Spleen (tissue), 11 donors: ENCODE measurements at regions not wholly inside any gene's neighbourhood (a gene's known extent, or its start where the extent isn't known, plus 50 kb on each side); places are given as distances from the start of the nearest gene placed in this dataset.

Experiments used
- DNase-seq: peaks from one replicate; pipeline ENCODE4 v3.0.0-alpha.2; 2020
- H3K27ac ChIP-seq, 8 donors: fragments of 200-600 bp; sonication (generic) in 7 of 8; 1 replicate in 4 of 8; 2 replicates in 4 of 8; pipeline versions ENCODE4 v1.5.0 to v1.8.0; 2016 to 2021; ENCODE audit warnings: inconsistent platforms in 4 of 8, mild to moderate bottlenecking in 4 of 8, moderate library complexity in 1 of 8
- H3K27me3 ChIP-seq, 7 donors: fragments of 200-600 bp; sonication (generic) in 6 of 7; replicated peaks in 1 of 7; 1 replicate in 4 of 7; 2 replicates in 3 of 7; pipeline versions ENCODE4 v1.5.0 to v1.8.0; 2016 to 2021; ENCODE audit warnings: inconsistent platforms in 3 of 7, mild to moderate bottlenecking in 1 of 7
- H3K36me3 ChIP-seq, 6 donors: fragments of 200-600 bp; sonication (generic) in 5 of 6; 1 replicate in 4 of 6; 2 replicates in 2 of 6; pipeline versions ENCODE4 v1.5.0 to v1.8.0; 2016 to 2021; ENCODE audit warnings: inconsistent platforms in 2 of 6
- H3K4me1 ChIP-seq, 6 donors: fragments of 200-600 bp; sonication (generic) in 5 of 6; 1 replicate in 3 of 6; 2 replicates in 3 of 6; pipeline versions ENCODE4 v1.5.0 to v1.8.0; 2016 to 2021; ENCODE audit warnings: inconsistent platforms in 3 of 6
- H3K4me3 ChIP-seq, 8 donors: fragments of 200-600 bp; sonication (generic) in 7 of 8; 1 replicate in 4 of 8; 2 replicates in 4 of 8; pipeline versions ENCODE4 v1.5.0 to v1.8.0; 2016 to 2021; ENCODE audit warnings: inconsistent platforms in 4 of 8, mild to moderate bottlenecking in 4 of 8, moderate library complexity in 2 of 8
- H3K9me3 ChIP-seq, 8 donors: fragments of 200-600 bp; sonication (generic) in 7 of 8; 1 replicate in 4 of 8; 2 replicates in 4 of 8; pipeline versions ENCODE4 v1.5.0 to v1.8.0; 2016 to 2021; ENCODE audit warnings: inconsistent platforms in 4 of 8
- POLR2A ChIP-seq, 3 donors: fragments of 450-650 bp; IDR thresholded peaks; one replicate each; pipeline ENCODE4 v1.5.1; 2017; ENCODE audit warnings: antibody characterized with exemption in 3 of 3, mild to moderate bottlenecking in 1 of 3
- POLR2AphosphoS5 ChIP-seq, 3 donors: sonication (generic); formaldehyde crosslinking; IDR thresholded peaks; one replicate each; pipeline ENCODE4 v1.5.1; 2017; ENCODE audit warnings: antibody characterized with exemption in 3 of 3
- WGBS, 5 donors: extraction: QIAGEN DNeasy Blood & Tissue Kit in 3 of 5; methylation state at CpG; one replicate each; pipeline versions ENCODE4 v1.1.5 to v1.1.7; 2013 to 2018; 5-methylcytosine and 5-hydroxymethylcytosine counted together
- intact Hi-C: fragments of 100-400 bp; cut with DNase I; formaldehyde crosslinking; loops from one replicate; pipeline ENCODE4 v1.15.0; 2023; ENCODE audit warnings: low total_unique reads
- TF ChIP-seq, protein P1 (sequence below), 11 experiments: fragments of 200-600 bp in 7 of 11; fragments of 450-650 bp in 4 of 11; sonication (generic) in 4 of 11; IDR thresholded peaks in 8 of 11; conservative IDR thresholded peaks in 3 of 11; 1 replicate in 7 of 11; 2 replicates in 4 of 11; pipeline versions ENCODE4 v1.4.0 to v1.8.0; 2016 to 2021; ENCODE audit warnings: antibody characterized with exemption in 11 of 11, inconsistent platforms in 4 of 11, mild to moderate bottlenecking in 1 of 11
- donor health status: healthy with polysubstance abuse.
- donor health status: DM: no; HTN: no; CAD: no; lungs with moderate emphysema.
- donor health status: DM: no; HTN: no; CAD: no.
- donor health status: Bipolar disorder and iron deficiency.
- donor health status: healthy.
- donor health status: DM: no; HTN: no; CAD: no.
- donor health status: DM: yes; HTN: yes; CAD: no.

DNA sequence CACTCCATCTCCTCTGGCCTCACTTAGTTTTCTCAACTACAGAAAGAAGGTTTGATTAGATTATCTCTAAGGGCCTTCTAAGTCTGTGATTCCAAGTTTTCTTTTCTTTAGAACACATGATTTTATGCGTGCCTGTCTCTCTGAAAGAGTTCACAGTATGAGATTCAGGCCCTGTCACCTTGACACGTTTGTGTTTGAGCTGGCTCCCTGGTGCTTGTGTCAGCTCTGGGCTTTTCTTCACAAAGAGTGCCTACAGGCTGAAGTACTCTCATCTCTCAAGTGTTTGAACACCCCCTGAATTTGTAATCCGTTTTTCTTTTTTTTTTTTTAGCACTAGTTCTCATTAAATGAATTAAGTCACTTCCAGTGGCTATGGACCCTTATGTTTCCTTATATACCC lies 306.9 kb upstream of the C9orf72 start:
- DNase-seq = no peak
- 51 to 63% (median 51%) methylated on average over 3 of the region's 3 CpGs for WGBS, 5 donors
- Histone ChIP-seq H3K27me3 (no peaks in the 10 kb centered on the region), H3K4me3 (no peak overlapping the region), H3K36me3 (no peaks in the 10 kb centered on the region), H3K27ac (no peak overlapping the region), H3K4me1 (no peaks in the 10 kb centered on the region), H3K9me3 (no peaks in the 10 kb centered on the region)
- intact Hi-C loops = no loop called here
- TF ChIP-seq, protein P1, sequence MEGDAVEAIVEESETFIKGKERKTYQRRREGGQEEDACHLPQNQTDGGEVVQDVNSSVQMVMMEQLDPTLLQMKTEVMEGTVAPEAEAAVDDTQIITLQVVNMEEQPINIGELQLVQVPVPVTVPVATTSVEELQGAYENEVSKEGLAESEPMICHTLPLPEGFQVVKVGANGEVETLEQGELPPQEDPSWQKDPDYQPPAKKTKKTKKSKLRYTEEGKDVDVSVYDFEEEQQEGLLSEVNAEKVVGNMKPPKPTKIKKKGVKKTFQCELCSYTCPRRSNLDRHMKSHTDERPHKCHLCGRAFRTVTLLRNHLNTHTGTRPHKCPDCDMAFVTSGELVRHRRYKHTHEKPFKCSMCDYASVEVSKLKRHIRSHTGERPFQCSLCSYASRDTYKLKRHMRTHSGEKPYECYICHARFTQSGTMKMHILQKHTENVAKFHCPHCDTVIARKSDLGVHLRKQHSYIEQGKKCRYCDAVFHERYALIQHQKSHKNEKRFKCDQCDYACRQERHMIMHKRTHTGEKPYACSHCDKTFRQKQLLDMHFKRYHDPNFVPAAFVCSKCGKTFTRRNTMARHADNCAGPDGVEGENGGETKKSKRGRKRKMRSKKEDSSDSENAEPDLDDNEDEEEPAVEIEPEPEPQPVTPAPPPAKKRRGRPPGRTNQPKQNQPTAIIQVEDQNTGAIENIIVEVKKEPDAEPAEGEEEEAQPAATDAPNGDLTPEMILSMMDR (IDR thresholded peaks at IDR 0.05 in 8 of 11, conservative IDR thresholded peaks at IDR 0.05 in 3 of 11) = no peak
- no peak for TF ChIP-seq POLR2A (IDR thresholded peaks at IDR 0.05)

DNA sequence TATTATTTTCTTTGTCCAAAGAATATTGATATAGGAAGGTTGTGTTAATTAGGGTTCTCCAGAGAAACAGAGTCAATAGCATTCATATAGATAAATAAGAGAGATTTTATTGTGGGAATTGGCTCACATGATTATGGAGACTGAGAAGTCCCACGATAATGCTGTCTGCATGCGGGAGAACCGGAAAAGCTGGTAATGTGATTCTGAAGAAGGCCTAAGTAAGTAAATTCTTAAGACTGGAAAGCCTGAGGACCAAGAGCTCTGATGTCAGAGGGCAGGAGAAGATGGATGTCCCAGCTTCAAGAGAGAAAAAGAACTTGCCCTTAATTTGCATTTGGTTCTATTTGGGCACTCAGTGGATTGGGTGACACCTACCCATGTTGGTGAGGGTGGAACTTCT lies 307.4 kb upstream of the C9orf72 start:
- WGBS, 5 donors = 59 to 94% (median 72%) methylated on average over 3 of the region's 3 CpGs
- DNase-seq = no peak
- intact Hi-C loops = no loop called here

DNA sequence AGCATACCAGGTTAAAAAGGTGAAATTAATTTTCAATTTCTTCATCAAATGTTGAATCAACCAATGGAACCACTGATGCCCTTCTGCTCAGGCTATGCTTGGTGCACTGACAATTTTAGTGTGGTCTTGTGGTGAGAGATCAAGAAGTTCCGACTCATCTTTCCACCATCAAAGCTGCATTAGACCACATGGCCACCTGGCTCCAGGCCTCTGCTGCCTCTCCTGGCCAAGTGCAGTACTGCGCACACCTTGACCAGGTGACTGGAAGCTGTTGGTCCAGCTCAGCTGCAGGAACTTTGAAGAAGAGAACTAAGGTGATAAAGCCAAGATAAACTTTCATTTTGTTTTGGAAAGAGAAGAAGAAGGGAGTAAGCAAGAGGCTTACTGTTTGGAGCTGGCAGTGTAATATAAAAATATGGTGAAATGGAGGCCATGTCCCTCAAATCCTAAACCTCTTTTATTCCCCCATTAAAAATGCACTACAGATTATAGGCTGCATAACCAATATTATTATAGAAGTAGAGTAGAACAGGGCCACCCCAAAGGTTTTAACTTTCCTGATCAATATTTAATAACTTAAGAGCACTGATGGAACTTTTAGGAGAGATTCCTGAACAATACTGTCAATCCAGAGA lies 315.5 kb upstream of the C9orf72 start:
- 61 to 91% (median 82%) methylated on average over 2 of the region's 2 CpGs for WGBS, 5 donors
- Histone ChIP-seq H3K36me3 (no peaks in the 10 kb centered on the region), H3K27me3 (peaks cover 0 to 4% (median 0%) of the 10 kb centered on the region in 7 donors), H3K4me3 (no peak overlapping the region), H3K27ac (no peak overlapping the region), H3K4me1 (no peaks in the 10 kb centered on the region), H3K9me3 (no peaks in the 10 kb centered on the region)
- TF ChIP-seq POLR2AphosphoS5 (IDR thresholded peaks at IDR 0.05) (no peak), POLR2A (IDR thresholded peaks at IDR 0.05) (no peak)
- TF ChIP-seq, protein P1 (IDR thresholded peaks at IDR 0.05 in 8 of 11, conservative IDR thresholded peaks at IDR 0.05 in 3 of 11) = peak in 10 of 11 experiments; percentile 18 to 62 (median 42)
- DNase-seq = peak; percentile 73
- intact Hi-C loops = no loop called here

More for the DNA sequence above, 307.4 kb upstream of the C9orf72 start:
- no peaks in the 10 kb centered on the region for H3K36me3 ChIP-seq
- H3K4me1 ChIP-seq = no peaks in the 10 kb centered on the region
- TF ChIP-seq POLR2A (IDR thresholded peaks at IDR 0.05) = no peak
- TF ChIP-seq, protein P1 (IDR thresholded peaks at IDR 0.05 in 8 of 11, conservative IDR thresholded peaks at IDR 0.05 in 3 of 11) = no peak
- TF ChIP-seq POLR2AphosphoS5 (IDR thresholded peaks at IDR 0.05) = no peak
- H3K9me3 ChIP-seq = no peaks in the 10 kb centered on the region
- no peaks in the 10 kb centered on the region for H3K27me3 ChIP-seq
- H3K4me3 ChIP-seq = no peak overlapping the region
- H3K27ac ChIP-seq = no peak overlapping the region

DNA sequence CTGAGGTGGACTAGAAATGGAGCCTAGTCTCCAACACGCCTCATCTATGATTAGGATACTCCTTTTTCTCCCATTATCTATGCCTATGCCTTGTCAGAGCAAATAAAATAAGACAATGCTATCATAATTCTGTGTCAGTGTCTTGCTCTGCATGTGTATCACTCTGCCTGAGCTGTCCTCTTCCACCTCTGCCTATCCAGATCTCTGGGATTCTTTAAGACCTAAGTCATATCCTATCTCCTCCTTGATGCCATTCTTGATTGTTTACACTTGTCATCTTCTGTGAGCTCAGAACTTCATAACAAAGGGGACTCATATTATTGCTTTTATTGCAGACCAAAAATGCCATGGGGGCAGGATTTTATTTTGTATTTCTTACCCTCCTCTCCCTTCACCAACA lies 351.2 kb upstream of the C9orf72 start:
- Histone ChIP-seq H3K36me3 (no peaks in the 10 kb centered on the region), H3K27me3 (no peaks in the 10 kb centered on the region), H3K27ac (no peak overlapping the region), H3K4me3 (no peak overlapping the region), H3K9me3 (no peaks in the 10 kb centered on the region), H3K4me1 (no peaks in the 10 kb centered on the region)
- no peak for DNase-seq
- intact Hi-C loops = no loop called here
- 43 to 86% (median 76%) methylated on average over 1 of the region's 1 CpG for WGBS, 5 donors
- TF ChIP-seq POLR2A (IDR thresholded peaks at IDR 0.05) (no peak), POLR2AphosphoS5 (IDR thresholded peaks at IDR 0.05) (no peak)
- TF ChIP-seq, protein P1 (IDR thresholded peaks at IDR 0.05 in 8 of 11, conservative IDR thresholded peaks at IDR 0.05 in 3 of 11) = no peak
